HG03575 (cell line): ENCODE measurements at regions not wholly inside any gene's neighbourhood (a gene's known extent, or its start where the extent isn't known, plus 50 kb on each side); places are given as distances from the start of the nearest gene placed in this dataset.

Experiments
- ATAC-seq: cut with Tn5 transposase; IDR thresholded peaks from one replicate; pipeline ENCODE4 v1.9.1; 2021; ENCODE audit not compliant: unreplicated experiment, insufficient number of reproducible peaks, low FRiP score; ENCODE audit errors: extremely low read depth

DNA sequence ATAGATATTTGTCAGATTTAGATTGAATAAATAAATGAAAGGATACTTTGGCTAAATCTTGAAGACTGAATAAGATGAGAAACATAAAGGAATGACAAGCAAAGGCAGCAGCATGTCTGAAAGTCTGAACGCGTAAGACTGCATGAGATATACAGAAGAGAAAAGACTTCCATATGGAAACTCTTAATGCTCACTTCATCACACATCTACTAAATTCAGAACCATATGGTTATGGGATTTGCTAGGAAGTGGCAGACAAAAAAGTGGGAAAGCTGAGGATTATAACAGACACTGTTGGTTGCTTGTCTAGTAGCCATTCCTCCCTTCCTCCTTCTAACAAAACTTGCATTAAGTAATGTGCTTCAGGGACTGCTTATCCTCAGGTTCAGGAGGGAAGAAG lies 446.7 kb downstream of the KCTD12 start:
- ATAC-seq = no peak

GRCh38 chr13:76438050-76438449 lies 448.2 kb downstream of the KCTD12 start:
- ATAC-seq = no peak

DNA sequence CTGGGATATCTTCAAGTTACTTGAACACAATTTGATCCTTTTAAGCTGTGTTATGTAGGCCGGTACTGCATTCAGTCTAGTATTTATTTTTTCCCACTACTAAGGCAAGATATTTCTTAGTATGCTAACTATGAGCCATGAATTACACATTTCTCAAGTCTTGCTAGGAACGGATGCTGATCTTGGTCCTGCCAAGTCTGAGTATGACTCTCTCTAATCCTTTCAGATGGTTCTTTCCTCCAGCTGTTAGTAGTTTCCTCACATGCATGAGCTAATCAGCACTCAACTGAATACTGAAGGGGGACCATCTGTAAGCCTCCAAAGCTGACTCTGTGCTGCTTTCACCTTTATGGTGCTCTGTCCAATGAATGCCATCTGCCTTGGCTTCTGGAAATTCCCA lies 460.3 kb downstream of the KCTD12 start:
- no peak for ATAC-seq

DNA sequence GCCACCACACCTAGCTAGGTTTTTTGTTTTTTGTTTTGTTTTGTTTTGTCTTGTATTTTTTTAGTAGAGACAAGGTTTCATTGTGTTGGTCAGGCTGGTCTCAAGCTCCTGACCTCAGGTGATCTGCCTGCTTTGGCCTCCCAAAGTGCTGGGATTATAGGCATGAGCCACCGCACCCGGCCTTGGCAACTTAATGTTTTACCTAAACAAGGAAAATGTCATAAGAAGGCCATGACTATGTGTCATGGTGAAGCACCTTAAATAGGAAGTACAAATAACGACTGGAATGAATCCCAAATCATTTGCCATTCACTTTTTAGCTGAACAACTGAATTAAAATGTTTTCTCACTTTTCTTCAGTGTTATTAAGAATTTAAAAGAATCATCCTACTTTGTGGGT lies 465.2 kb downstream of the KCTD12 start:
- no peak for ATAC-seq

GRCh38 chr13:76418404-76418803 lies 467.8 kb downstream of the KCTD12 start:
- no peak for ATAC-seq

GRCh38 chr13:76414320-76414719 lies 471.9 kb downstream of the KCTD12 start:
- no peak for ATAC-seq

DNA sequence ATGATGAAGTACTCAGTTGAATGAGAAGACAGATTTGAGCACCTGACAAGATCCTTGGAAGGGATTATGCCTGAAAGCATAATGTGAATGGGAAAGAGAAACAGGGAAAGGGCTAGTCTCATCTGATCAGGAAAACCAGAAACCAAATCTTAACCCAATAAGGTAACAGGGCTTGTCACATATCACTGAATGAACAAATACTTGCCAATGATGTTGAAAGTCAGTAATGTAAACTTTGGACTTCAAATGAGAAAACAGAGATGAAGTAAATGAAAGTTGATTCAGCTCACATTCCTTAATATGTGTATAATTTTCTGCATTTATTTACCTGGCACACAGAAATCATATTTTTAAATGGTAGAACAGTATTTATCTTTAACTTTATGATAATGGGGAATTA lies 480.0 kb downstream of the KCTD12 start:
- ATAC-seq = no peak

GRCh38 chr13:76398425-76398824 lies 487.8 kb downstream of the KCTD12 start:
- no peak for ATAC-seq

- ATAC-seq = no peak
Measured at GRCh38 chr13:76397413-76397812, 488.8 kb downstream of the KCTD12 start.

DNA sequence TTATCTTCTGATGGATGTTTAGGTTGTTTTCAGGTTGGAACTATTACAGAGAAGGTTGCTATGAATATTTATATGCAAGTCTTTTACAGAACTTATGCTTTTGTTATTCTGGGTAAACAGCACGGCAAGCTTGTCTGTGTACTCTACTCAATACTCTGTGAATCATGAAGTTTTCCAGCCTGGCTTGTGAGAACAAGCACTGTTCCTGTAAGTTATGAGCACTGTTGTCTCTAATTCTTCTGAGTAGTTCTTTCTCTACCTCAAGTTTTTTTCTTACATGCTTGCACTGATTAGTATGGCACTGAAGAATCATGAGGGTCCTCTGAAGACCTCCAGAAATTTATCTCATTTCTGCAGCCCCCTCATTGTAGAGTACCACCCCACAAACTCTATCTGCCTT lies 496.9 kb downstream of the KCTD12 start:
- ATAC-seq = no peak

- ATAC-seq = no peak
Measured at GRCh38 chr13:76387566-76387965, 498.6 kb downstream of the KCTD12 start.

DNA sequence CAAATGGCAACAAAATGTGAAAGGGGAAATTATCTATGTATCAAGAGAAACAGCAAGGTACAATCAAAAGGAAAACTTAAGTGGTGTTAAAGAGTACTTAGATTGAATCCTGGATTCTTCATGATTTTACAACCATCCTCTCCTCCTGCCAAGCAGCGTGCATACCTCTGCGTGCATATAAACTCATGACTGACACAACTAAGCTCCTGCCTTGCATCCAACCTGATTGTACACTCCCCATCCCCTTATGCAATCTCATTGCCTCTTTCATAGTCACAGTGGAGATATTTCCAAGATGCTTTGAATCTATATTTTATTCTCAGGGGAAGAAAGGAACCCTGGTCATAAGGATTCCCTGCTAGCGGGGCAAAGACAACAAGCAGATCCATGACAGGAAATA lies 499.9 kb downstream of the KCTD12 start:
- ATAC-seq = no peak

- ATAC-seq = no peak
Measured at GRCh38 chr13:76385586-76385985, 500.6 kb downstream of the KCTD12 start.

GRCh38 chr13:76383676-76384461 lies 502.3 kb downstream of the KCTD12 start:
- no peak for ATAC-seq

GRCh38 chr13:76380446-76381065 lies 505.6 kb downstream of the KCTD12 start:
- no peak for ATAC-seq

GRCh38 chr13:76379341-76380105 lies 506.7 kb downstream of the KCTD12 start:
- ATAC-seq = no peak

- no peak for ATAC-seq
Measured at GRCh38 chr13:76378767-76379166, 507.4 kb downstream of the KCTD12 start.

- no peak for ATAC-seq
Measured at GRCh38 chr13:76363682-76364289, 522.4 kb downstream of the KCTD12 start.

GRCh38 chr13:76361868-76362267 lies 524.3 kb downstream of the KCTD12 start:
- no peak for ATAC-seq
